IPS DF 19.7 (cell line): ENCODE measurements at regions not wholly inside any gene's neighbourhood (a gene's known extent, or its start where the extent isn't known, plus 50 kb on each side); places are given as distances from the start of the nearest gene placed in this dataset.
"Not testable (repeated sequence)": the region's sequence is repeated elsewhere in the genome, so short reads cannot be mapped to it uniquely, and the experiment has no call there.

Experiments used
- DNase-seq: peaks from one replicate; pipeline ENCODE4 v3.0.0-alpha.2; 2013; ENCODE audit warnings: low read depth, low spot score

DNA sequence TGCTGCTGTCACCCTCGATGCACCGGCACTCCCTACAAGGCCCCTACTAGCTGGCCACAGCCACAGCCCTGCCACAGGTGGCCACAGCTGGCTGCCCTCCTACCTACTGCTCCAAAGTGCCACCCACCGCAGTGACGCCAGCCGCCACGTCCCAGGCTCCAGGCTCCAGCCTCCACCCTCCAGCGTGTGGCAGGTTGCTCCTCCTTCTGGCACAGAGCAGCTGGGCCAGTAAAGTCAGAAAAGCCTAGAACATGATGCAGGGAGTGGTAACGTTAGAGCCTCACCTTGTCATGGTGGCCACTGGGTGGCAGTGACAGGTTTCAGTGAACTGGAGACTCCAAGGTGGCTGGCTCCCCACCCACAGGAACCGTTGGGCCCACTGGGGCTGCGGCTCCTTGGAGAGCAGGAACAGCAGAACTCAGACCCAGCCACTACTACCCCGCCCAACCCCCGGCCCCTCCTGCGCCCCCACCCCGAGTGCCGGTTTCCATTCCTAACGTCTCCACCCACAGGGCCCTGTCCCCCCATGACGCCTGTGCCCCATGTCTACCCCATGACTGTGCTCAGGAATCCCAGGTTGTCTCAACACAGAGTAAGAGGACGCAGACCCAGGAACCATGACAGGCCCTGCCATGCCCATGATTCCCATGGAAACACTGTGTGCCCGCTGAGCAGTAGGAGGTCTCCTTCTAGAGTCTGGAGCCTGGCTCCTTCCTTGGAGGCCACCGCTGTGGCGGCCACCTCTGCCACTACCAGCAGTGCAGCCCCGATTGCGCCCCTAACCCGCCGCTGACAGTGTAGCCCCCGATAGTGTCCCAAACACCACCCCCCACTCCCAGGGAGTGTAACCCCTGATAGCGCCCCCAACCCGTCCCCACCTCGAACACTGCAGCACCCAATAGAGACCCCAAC, 52.3 kb upstream of the ZNF33B start:
- peak; percentile 74 for DNase-seq

DNA sequence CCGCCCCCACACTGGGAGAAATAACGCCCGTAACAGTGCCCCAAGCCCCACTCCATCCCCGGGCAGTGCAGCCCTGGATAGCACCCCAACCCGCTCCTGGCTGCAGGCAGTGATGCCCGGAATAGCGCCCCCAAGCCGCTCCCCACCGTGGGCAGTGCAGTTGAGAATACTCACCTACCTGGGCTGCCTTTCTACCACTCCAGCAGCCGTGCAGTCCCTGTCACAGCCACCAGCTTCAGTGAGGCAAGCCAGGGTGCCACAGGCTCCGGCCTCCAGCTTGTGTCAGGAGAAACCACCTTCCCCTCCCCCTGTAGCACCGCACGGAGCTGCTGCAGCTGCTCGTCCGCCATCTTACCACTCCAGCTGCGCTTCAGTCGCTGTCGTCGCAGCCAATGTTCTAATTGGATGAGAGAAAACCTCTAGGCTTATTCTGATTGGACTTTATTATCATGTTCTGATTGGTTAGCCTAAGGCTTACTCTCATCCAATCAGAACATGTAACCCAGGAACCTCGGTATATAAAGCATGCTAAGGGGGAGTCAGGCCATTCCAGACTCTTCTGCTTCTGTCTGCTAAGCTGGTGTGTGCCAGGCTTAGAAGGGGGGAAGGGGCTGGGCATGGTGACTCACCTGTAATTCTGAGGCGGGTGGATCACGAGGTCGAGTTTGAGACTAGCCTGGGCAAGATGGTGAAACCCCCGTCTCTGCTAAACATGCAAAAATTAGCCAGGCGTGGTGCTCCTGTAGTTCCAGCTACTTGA, 53.2 kb upstream of the ZNF33B start:
- no peak for DNase-seq

DNA sequence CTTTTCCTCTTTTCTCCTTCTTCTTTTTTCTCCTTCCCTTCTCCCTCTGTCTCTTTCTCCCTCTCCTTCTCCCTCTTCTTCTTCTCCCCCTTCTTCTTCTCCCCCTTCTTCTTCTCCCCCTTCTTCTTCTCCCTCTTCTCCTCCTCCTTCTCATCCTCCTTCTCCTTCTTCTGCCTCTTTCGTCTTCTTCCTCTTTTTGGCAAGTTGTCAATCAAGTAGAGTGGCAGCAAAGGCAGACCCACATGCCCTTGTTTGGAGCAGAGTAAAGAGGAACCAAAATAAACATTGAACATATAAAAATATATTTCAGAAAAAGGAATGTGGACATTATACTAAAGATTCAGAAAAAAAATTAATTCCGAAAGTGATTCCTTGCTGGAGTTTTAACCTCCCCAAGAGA, 59.6 kb upstream of the ZNF33B start:
- no peak for DNase-seq

- DNase-seq, result no peak
These were observed 68.9 kb upstream of the ZNF33B start for GRCh38 chr10:42707234-42707633.

GRCh38 chr10:42719339-42719738, 63.3 kb upstream of the BMS1 start:
- not testable (repeated sequence) for DNase-seq

GRCh38 chr10:42722575-42722974, 60.0 kb upstream of the BMS1 start:
- no peak for DNase-seq

DNA sequence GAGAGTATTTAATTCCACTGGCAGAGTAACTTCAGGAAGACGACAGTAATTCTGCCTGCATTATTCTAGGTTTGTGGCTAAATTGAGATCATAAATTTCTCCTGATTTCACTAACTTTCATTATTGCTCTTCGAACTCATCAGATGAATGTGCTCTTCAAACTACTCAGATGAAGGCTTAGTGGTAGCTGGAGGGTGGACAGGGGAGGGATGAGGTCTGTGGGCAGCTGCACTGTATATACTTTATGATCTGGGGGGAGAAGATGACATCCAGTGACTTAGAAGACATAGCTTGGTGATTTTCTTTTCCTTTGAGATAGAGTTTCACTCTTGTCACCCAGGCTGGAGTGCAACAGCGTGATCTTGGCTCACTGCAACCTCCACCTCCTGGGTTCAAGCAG, 59.0 kb upstream of the BMS1 start:
- DNase-seq, result not testable (repeated sequence)

DNA sequence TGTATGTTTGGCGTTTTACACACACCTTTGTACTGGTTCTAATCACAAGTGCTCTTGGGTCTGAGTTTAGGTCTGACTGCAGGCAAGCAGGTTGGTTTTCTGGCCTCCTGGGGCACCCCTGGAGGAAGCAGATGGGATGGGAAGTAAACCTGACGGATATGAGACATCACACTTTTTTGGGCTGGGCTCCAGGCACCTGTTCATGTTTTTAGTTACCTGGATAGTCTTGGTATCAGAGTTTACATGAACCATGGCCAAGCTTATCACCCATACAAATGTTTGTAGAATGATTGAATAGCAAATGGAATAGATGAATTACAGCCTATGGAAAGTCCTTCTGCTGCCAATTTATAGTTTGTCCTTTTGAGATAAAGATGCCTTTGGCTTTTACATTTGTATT, 57.9 kb upstream of the BMS1 start:
- DNase-seq, result not testable (repeated sequence)

DNA sequence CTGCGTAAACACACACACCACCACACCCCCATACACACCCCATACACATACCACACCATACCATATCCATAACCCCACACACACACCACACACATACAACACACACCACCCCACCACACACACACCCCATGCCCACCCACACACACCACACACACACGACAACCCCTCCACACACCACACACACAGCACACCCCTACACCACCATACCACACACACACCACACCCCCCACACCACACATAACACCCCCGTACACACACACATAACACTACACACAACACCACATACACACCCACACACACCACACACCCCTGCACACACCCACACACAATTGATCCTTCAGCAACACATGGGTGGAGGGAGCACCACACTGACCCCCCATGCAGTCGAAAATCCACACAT, 50.3 kb upstream of the BMS1 start:
- no peak for DNase-seq
